Prostate gland (tissue), 2 donors: ENCODE measurements at regions not wholly inside any gene's neighbourhood (a gene's known extent, or its start where the extent isn't known, plus 50 kb on each side); places are given as distances from the start of the nearest gene placed in this dataset.
A peak's percentile ranks its signal among the peaks of the same experiment; 100 is the strongest.

Source experiments
- DNase-seq: peaks from one replicate; pipeline ENCODE4 v3.0.0-alpha.2; 2019; ENCODE audit warnings: low spot score
- H3K27ac ChIP-seq, 2 donors: fragments of 200-600 bp; sonication (generic); 2 replicates each; pipeline ENCODE4 v1.5.1; 2017 to 2019
- H3K27me3 ChIP-seq: fragments of 200-600 bp; sonication (generic); replicated peaks from 2 replicates; pipeline ENCODE4 v1.5.1; 2019; ENCODE audit not compliant: insufficient read depth
- H3K36me3 ChIP-seq, 2 donors: fragments of 200-600 bp; sonication (generic); 1 replicate in 1 of 2; 2 replicates in 1 of 2; pipeline versions ENCODE4 v1.5.1 to v1.8.1; 2017 to 2019
- H3K4me1 ChIP-seq: fragments of 200-600 bp; sonication (generic); replicated peaks from 2 replicates; pipeline ENCODE4 v1.5.1; 2019
- H3K4me3 ChIP-seq, 2 donors: fragments of 200-600 bp; sonication (generic); 2 replicates each; pipeline ENCODE4 v1.5.1; 2017 to 2019
- H3K9me3 ChIP-seq: fragments of 200-600 bp; sonication (generic); 2 replicates; pipeline ENCODE4 v1.5.1; 2017
- POLR2A ChIP-seq: fragments of 450-650 bp; IDR thresholded peaks from one replicate; pipeline ENCODE4 v1.6.1; 2016; ENCODE audit warnings: antibody characterized with exemption, mild to moderate bottlenecking
- POLR2AphosphoS5 ChIP-seq: sonication (generic); formaldehyde crosslinking; IDR thresholded peaks from one replicate; pipeline ENCODE4 v1.6.1; 2017; ENCODE audit warnings: antibody characterized with exemption
- WGBS: methylation state at CpG from one replicate; pipeline ENCODE4 v1.1.5; 2018; 5-methylcytosine and 5-hydroxymethylcytosine counted together
- intact Hi-C: fragments of 100-400 bp; cut with DNase I; formaldehyde crosslinking; loops from one replicate; pipeline ENCODE4 v1.14.2; 2022
- TF ChIP-seq, protein P1 (sequence below), 4 experiments: fragments of 200-600 bp in 2 of 4; fragments of 450-650 bp in 2 of 4; sonication (generic) in 2 of 4; IDR thresholded peaks; 1 replicate in 3 of 4; 2 replicates in 1 of 4; pipeline ENCODE4 v1.5.1; 2016 to 2019; ENCODE audit warnings: antibody characterized with exemption in 4 of 4, mild to moderate bottlenecking in 2 of 4, moderate library complexity in 2 of 4

- H3K36me3 ChIP-seq = no peaks in the 10 kb centered on the region
- WGBS = 56% methylated on average over 4 of the region's 4 CpGs
- H3K4me1 ChIP-seq = no peaks in the 10 kb centered on the region
- intact Hi-C loops = no loop called here
- H3K27ac ChIP-seq = no peak overlapping the region
- TF ChIP-seq POLR2A = no peak
- TF ChIP-seq, protein P1, sequence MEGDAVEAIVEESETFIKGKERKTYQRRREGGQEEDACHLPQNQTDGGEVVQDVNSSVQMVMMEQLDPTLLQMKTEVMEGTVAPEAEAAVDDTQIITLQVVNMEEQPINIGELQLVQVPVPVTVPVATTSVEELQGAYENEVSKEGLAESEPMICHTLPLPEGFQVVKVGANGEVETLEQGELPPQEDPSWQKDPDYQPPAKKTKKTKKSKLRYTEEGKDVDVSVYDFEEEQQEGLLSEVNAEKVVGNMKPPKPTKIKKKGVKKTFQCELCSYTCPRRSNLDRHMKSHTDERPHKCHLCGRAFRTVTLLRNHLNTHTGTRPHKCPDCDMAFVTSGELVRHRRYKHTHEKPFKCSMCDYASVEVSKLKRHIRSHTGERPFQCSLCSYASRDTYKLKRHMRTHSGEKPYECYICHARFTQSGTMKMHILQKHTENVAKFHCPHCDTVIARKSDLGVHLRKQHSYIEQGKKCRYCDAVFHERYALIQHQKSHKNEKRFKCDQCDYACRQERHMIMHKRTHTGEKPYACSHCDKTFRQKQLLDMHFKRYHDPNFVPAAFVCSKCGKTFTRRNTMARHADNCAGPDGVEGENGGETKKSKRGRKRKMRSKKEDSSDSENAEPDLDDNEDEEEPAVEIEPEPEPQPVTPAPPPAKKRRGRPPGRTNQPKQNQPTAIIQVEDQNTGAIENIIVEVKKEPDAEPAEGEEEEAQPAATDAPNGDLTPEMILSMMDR (IDR thresholded peaks at IDR 0.05) = no peak
- TF ChIP-seq POLR2AphosphoS5 = no peak
- no peak for DNase-seq
- no peaks in the 10 kb centered on the region for H3K27me3 ChIP-seq
- H3K9me3 ChIP-seq = no peaks in the 10 kb centered on the region
- no peak overlapping the region for H3K4me3 ChIP-seq
These were observed 847.0 kb upstream of the MAP3K7 start for GRCh38 chr6:91433660-91434534.

GRCh38 chr6:91428953-91429560, 842.2 kb upstream of the MAP3K7 start:
- H3K9me3 ChIP-seq = no peaks in the 10 kb centered on the region
- intact Hi-C loops = no loop called here
- H3K36me3 ChIP-seq = no peaks in the 10 kb centered on the region
- no peaks in the 10 kb centered on the region for H3K4me1 ChIP-seq
- no peak for DNase-seq
- H3K27ac ChIP-seq = no peak overlapping the region
- TF ChIP-seq POLR2A (no peak), POLR2AphosphoS5 (no peak)
- TF ChIP-seq, protein P1 (IDR thresholded peaks at IDR 0.05) = peak in 1 of 4 experiments; percentile 60
- H3K27me3 ChIP-seq = no peaks in the 10 kb centered on the region
- no peak overlapping the region for H3K4me3 ChIP-seq

GRCh38 chr6:91428296-91428695, 841.4 kb upstream of the MAP3K7 start:
- intact Hi-C loops = no loop called here
- no peak for TF ChIP-seq POLR2AphosphoS5
- TF ChIP-seq, protein P1 (IDR thresholded peaks at IDR 0.05) = no peak
- no peak for TF ChIP-seq POLR2A
- H3K27ac ChIP-seq = no peak overlapping the region
- H3K36me3 ChIP-seq = no peaks in the 10 kb centered on the region
- 68% methylated on average over 3 of the region's 3 CpGs for WGBS
- H3K4me1 ChIP-seq = no peaks in the 10 kb centered on the region
- H3K9me3 ChIP-seq = no peaks in the 10 kb centered on the region
- no peak for DNase-seq
- no peaks in the 10 kb centered on the region for H3K27me3 ChIP-seq
- H3K4me3 ChIP-seq = no peak overlapping the region

DNA sequence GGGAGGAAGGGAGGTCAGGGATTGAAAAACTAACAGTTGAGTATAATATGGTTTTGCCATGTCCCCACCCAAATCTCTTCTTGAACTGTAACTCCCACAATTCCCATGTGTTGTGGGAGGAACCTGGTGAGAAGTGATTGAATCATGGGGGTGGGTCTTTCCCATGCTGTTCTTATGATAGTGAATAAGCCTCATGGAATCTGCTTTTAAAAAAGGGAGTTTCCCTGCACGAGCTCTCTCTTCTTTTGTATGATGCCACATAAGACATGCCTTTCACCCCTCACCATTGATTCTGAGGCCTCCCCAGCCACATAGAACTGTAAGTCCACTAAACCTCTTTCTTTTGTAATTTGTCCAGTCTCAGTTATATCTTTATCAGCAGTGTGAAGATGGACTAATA, 833.4 kb upstream of the MAP3K7 start:
- Histone ChIP-seq H3K27ac (no peak overlapping the region), H3K27me3 (no peaks in the 10 kb centered on the region), H3K4me1 (no peaks in the 10 kb centered on the region), H3K9me3 (no peaks in the 10 kb centered on the region), H3K4me3 (no peak overlapping the region), H3K36me3 (no peaks in the 10 kb centered on the region)
- intact Hi-C loops = no loop called here
- 86% methylated on average over 1 of the region's 1 CpG for WGBS
- TF ChIP-seq, protein P1 (IDR thresholded peaks at IDR 0.05) = no peak
- TF ChIP-seq POLR2A = no peak
- TF ChIP-seq POLR2AphosphoS5 = no peak
- DNase-seq = no peak
